CD4-positive, alpha-beta T cell treated with Interleukin-17A for 1 hour (primary cell): ENCODE measurements at regions not wholly inside any gene's neighbourhood (a gene's known extent, or its start where the extent isn't known, plus 50 kb on each side); places are given as distances from the start of the nearest gene placed in this dataset.

Experiments used
- DNase-seq: peaks from one replicate; pipeline ENCODE4 v3.0.0-alpha.2; 2020

GRCh38 chr21:43301409-43302061, 125.4 kb downstream of the SIK1 start:
- DNase-seq = no peak

- DNase-seq = no peak
These were observed 126.2 kb downstream of the SIK1 start for GRCh38 chr21:43300496-43301408.

GRCh38 chr21:43299441-43300277, 127.3 kb downstream of the SIK1 start:
- DNase-seq = no peak

- DNase-seq = no peak
These were observed 128.1 kb downstream of the SIK1 start for GRCh38 chr21:43298546-43299440.

GRCh38 chr21:43297989-43298388, 128.9 kb downstream of the SIK1 start:
- no peak for DNase-seq

- DNase-seq = no peak
These were observed 128.7 kb downstream of the CRYAA start for GRCh38 chr21:43297391-43297981.

- no peak for DNase-seq
These were observed 126.5 kb downstream of the CRYAA start for GRCh38 chr21:43295066-43295958.

GRCh38 chr21:43294194-43294902, 125.5 kb downstream of the CRYAA start:
- no peak for DNase-seq

GRCh38 chr21:43292866-43293142, 124.0 kb downstream of the CRYAA start:
- no peak for DNase-seq

- no peak for DNase-seq
These were observed 123.4 kb downstream of the CRYAA start for GRCh38 chr21:43292041-43292865.

- no peak for DNase-seq
These were observed 122.6 kb downstream of the CRYAA start for GRCh38 chr21:43291347-43291950.

GRCh38 chr21:43290421-43291346, 121.9 kb downstream of the CRYAA start:
- DNase-seq = no peak

- no peak for DNase-seq
These were observed 121.2 kb downstream of the CRYAA start for GRCh38 chr21:43289966-43290365.

- no peak for DNase-seq
These were observed 120.6 kb downstream of the CRYAA start for GRCh38 chr21:43289442-43289841.

- no peak for DNase-seq
These were observed 119.3 kb downstream of the CRYAA start for GRCh38 chr21:43287795-43288755.

- DNase-seq = no peak
These were observed 118.4 kb downstream of the CRYAA start for GRCh38 chr21:43287111-43287760.
